ENCODE measurements at regions not wholly inside any gene's neighbourhood (a gene's known extent, or its start where the extent isn't known, plus 50 kb on each side); places are given as distances from the start of the nearest gene placed in this dataset.

DNA sequence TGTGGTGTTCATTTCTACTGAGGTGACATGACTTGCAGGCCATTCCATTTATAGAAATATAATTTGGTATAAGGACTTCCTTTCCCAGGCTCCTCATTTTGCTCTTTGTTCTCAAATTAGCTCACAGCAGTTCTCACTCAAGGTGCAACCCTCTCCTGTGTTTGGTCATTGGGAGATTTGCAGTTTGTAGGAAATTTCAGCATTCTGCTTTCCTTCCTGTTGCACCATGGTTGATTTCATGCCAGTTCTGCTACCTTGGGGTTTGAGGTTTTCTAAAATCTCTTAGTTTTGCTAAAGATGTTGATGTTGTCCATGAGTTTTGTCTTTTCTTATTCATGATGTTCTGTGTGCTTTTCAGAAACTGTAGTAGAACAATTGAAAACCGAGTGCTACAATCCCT lies 65.7 kb upstream of the PROK2 start:
- no peak for ATAC-seq
- H3K27me3 ChIP-seq = peaks cover 8% of the 10 kb centered on the region
- TF ChIP-seq EP300 (IDR thresholded peaks at IDR 0.05) (no peak), POLR2A (IDR thresholded peaks at IDR 0.05) (no peak), POLR2AphosphoS5 (IDR thresholded peaks at IDR 0.05) (no peak)
- TF ChIP-seq, protein P1, sequence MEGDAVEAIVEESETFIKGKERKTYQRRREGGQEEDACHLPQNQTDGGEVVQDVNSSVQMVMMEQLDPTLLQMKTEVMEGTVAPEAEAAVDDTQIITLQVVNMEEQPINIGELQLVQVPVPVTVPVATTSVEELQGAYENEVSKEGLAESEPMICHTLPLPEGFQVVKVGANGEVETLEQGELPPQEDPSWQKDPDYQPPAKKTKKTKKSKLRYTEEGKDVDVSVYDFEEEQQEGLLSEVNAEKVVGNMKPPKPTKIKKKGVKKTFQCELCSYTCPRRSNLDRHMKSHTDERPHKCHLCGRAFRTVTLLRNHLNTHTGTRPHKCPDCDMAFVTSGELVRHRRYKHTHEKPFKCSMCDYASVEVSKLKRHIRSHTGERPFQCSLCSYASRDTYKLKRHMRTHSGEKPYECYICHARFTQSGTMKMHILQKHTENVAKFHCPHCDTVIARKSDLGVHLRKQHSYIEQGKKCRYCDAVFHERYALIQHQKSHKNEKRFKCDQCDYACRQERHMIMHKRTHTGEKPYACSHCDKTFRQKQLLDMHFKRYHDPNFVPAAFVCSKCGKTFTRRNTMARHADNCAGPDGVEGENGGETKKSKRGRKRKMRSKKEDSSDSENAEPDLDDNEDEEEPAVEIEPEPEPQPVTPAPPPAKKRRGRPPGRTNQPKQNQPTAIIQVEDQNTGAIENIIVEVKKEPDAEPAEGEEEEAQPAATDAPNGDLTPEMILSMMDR (IDR thresholded peaks at IDR 0.05) = no peak
- no peak overlapping the region for H3K4me3 ChIP-seq
- no peaks in the 10 kb centered on the region for H3K36me3 ChIP-seq
- H3K4me1 ChIP-seq = no peaks in the 10 kb centered on the region
- WGBS, 2 donors (ENCODE audit: low coverage in 1 of 2) = 78% methylated on average over 1 of the region's 1 CpG; no CpG with 5 or more reads in 1 of the 2 donors
- no peak overlapping the region for H3K27ac ChIP-seq
- H3K9me3 ChIP-seq = peaks cover 0 to 4% (median 0%) of the 10 kb centered on the region in 3 donors

DNA sequence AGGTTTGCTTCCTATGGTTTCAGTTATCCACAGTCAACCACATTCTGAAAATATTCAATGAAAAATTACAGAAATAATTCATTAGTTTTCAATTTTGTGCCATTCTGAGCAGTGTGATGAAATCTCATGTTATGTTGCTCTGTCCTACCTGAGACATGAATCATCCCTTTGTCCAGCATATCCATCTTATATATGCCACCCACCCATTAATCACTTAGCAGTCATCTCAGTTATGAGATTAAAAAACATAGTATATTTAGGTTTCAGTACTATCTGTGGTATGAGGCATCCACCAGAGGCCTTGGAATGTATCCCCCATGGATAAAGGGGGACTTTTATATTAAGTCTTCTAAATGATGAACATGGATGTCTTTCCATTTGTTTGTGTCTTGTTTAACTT lies 64.7 kb upstream of the PROK2 start:
- H3K4me1 ChIP-seq = no peaks in the 10 kb centered on the region
- no peak for ATAC-seq
- H3K4me3 ChIP-seq = no peak overlapping the region
- H3K27me3 ChIP-seq = peaks cover 8% of the 10 kb centered on the region
- TF ChIP-seq EP300 (IDR thresholded peaks at IDR 0.05) = no peak
- TF ChIP-seq, protein P1 (IDR thresholded peaks at IDR 0.05) = no peak
- no peak for TF ChIP-seq POLR2AphosphoS5 (IDR thresholded peaks at IDR 0.05)
- no peak for TF ChIP-seq POLR2A (IDR thresholded peaks at IDR 0.05)
- H3K36me3 ChIP-seq = no peaks in the 10 kb centered on the region
- no peak overlapping the region for H3K27ac ChIP-seq
- H3K9me3 ChIP-seq = peaks cover 0 to 4% (median 0%) of the 10 kb centered on the region in 3 donors

DNA sequence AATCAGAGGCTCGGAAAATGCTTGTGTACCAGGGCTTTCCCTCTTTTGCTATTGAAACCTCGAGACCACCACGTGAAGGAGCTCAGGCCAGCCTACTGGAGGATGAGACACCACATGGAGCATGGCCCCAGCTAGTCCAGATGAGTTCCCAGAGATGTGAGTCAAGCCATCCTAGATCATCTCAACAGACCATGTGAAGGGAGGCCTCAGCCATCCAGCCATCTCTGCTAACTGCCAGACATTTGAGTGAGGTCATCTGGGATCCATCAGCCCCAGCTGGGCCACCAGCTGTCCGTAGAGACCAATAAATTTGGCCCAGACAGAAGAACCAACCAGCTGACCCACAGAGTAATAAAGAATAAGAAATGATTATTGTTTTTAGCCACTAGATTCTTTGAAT lies 62.8 kb upstream of the PROK2 start:
- WGBS, 2 donors (ENCODE audit: low coverage in 1 of 2) = 59 to 68% methylated on average over 2 to 3 of the region's 4 CpGs
- Histone ChIP-seq H3K27ac (no peak overlapping the region), H3K4me3 (no peak overlapping the region), H3K4me1 (no peaks in the 10 kb centered on the region), H3K9me3 (peaks cover 0 to 4% (median 0%) of the 10 kb centered on the region in 3 donors), H3K27me3 (peaks cover 12% of the 10 kb centered on the region), H3K36me3 (no peaks in the 10 kb centered on the region)
- ATAC-seq = no peak
- TF ChIP-seq, protein P1 (IDR thresholded peaks at IDR 0.05) = no peak
- no peak for TF ChIP-seq EP300 (IDR thresholded peaks at IDR 0.05)
- TF ChIP-seq POLR2AphosphoS5 (IDR thresholded peaks at IDR 0.05) = no peak
- no peak for TF ChIP-seq POLR2A (IDR thresholded peaks at IDR 0.05)

DNA sequence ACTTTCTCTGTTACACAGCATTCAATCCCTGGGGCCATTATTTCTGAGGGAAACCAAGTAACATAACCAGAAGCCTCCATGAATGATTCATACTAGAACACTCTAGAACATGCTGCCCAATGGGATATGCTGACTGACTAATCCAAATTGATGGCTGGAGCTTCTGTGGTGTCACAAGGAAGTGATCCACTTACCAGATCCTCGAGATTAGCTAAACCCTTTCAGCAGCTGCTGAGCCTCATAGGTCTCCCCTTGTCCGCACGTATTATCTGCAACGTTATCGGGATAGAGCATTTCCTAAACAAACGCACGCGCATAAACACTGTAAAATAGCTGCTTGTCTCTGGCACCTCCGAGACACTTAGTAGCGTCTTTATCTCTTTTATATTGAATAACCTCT lies 61.2 kb upstream of the PROK2 start:
- no peak for ATAC-seq
- H3K4me1 ChIP-seq = no peaks in the 10 kb centered on the region
- H3K9me3 ChIP-seq = peaks cover 0 to 4% (median 0%) of the 10 kb centered on the region in 3 donors
- WGBS, 2 donors (ENCODE audit: low coverage in 1 of 2) = 50 to 87% methylated on average over 10 of the region's 10 CpGs
- TF ChIP-seq, protein P1 (IDR thresholded peaks at IDR 0.05) = no peak
- no peak for TF ChIP-seq POLR2AphosphoS5 (IDR thresholded peaks at IDR 0.05)
- no peak for TF ChIP-seq POLR2A (IDR thresholded peaks at IDR 0.05)
- TF ChIP-seq EP300 (IDR thresholded peaks at IDR 0.05) = no peak
- peaks cover 12% of the 10 kb centered on the region for H3K27me3 ChIP-seq
- no peak overlapping the region for H3K27ac ChIP-seq
- H3K4me3 ChIP-seq = no peak overlapping the region
- no peaks in the 10 kb centered on the region for H3K36me3 ChIP-seq

DNA sequence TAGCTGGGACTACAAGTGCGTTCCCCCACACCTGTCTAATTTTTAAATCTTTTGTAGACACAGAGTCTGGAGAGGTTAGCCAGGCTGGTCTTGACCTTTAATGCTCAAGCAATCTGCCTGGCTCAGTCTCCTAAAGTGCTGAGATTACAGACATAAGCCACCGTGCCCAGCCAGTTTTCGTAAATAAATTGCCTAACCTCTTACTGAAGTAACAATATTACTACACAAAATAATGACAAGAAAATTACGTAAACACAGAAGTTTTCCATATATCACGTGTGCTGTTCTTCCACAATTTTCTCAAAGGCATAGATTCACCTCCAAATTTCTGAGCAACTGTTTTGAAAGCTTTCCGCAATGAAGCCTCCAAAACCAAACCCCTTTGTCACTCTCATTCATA lies 58.1 kb upstream of the PROK2 start:
- H3K4me3 ChIP-seq = no peak overlapping the region
- H3K36me3 ChIP-seq = no peaks in the 10 kb centered on the region
- no peak for ATAC-seq
- H3K4me1 ChIP-seq = no peaks in the 10 kb centered on the region
- H3K9me3 ChIP-seq = no peaks in the 10 kb centered on the region
- no peak overlapping the region for H3K27ac ChIP-seq
- WGBS, 2 donors (ENCODE audit: low coverage in 1 of 2) = 77 to 78% methylated on average over 5 to 6 of the region's 6 CpGs
- H3K27me3 ChIP-seq = peaks cover 9% of the 10 kb centered on the region
- TF ChIP-seq EP300 (IDR thresholded peaks at IDR 0.05) (no peak), POLR2AphosphoS5 (IDR thresholded peaks at IDR 0.05) (no peak), POLR2A (IDR thresholded peaks at IDR 0.05) (no peak)
- TF ChIP-seq, protein P1 (IDR thresholded peaks at IDR 0.05) = no peak

All from gastroesophageal sphincter (tissue), 4 donors.